HEK293 (cell line): ENCODE measurements at regions not wholly inside any gene's neighbourhood (a gene's known extent, or its start where the extent isn't known, plus 50 kb on each side); places are given as distances from the start of the nearest gene placed in this dataset.

Experiments
- KLF8 ChIP-seq: fragments of 450-650 bp; formaldehyde crosslinking; IDR thresholded peaks from 2 replicates; pipeline ENCODE4 v1.5.1; 2016; ENCODE audit warnings: missing biosample characterization, missing genetic modification characterization
- RBAK ChIP-seq: fragments of 450-650 bp; formaldehyde crosslinking; IDR thresholded peaks from 2 replicates; pipeline ENCODE4 v1.5.1; 2016; ENCODE audit warnings: missing biosample characterization, missing genetic modification characterization
- SALL2 ChIP-seq: fragments of 450-650 bp; formaldehyde crosslinking; IDR thresholded peaks from 2 replicates; pipeline ENCODE4 v1.5.0; 2017; ENCODE audit warnings: missing biosample characterization, mild to moderate bottlenecking, missing genetic modification characterization, borderline replicate concordance
- ZNF837 ChIP-seq: fragments of 450-650 bp; formaldehyde crosslinking; IDR thresholded peaks from 2 replicates; pipeline ENCODE4 v1.5.1; 2016; ENCODE audit warnings: missing biosample characterization, missing genetic modification characterization
- TF ChIP-seq, protein P1 (sequence below): fragments of 450-650 bp; formaldehyde crosslinking; IDR thresholded peaks from 2 replicates; pipeline ENCODE4 v1.5.1; 2016; ENCODE audit warnings: missing biosample characterization, missing genetic modification characterization
- TF ChIP-seq, protein P2 (sequence below): fragments of 450-650 bp; formaldehyde crosslinking; IDR thresholded peaks from 2 replicates; pipeline ENCODE4 v1.5.1; 2017; ENCODE audit warnings: missing biosample characterization, missing genetic modification characterization

DNA sequence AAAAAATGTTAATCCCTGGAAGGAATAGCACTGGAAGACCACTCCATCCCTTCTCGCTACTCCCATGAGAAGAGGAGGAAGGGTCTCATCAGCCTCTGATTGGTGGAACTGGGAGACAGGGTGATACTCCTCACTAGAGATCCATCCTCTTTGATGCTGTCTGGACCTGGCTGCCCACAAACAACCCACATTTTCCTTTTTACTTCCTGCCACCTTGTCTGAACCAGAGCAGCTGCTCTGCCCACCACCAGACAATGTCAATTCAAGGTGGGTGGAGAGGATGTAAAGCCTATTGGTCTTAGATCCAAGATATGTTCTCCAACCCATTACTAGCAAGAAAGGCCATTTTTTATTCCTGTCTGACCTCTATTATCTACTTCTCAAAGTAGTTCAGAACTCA lies 246.9 kb upstream of the TANK start:
- TF ChIP-seq, protein P1, sequence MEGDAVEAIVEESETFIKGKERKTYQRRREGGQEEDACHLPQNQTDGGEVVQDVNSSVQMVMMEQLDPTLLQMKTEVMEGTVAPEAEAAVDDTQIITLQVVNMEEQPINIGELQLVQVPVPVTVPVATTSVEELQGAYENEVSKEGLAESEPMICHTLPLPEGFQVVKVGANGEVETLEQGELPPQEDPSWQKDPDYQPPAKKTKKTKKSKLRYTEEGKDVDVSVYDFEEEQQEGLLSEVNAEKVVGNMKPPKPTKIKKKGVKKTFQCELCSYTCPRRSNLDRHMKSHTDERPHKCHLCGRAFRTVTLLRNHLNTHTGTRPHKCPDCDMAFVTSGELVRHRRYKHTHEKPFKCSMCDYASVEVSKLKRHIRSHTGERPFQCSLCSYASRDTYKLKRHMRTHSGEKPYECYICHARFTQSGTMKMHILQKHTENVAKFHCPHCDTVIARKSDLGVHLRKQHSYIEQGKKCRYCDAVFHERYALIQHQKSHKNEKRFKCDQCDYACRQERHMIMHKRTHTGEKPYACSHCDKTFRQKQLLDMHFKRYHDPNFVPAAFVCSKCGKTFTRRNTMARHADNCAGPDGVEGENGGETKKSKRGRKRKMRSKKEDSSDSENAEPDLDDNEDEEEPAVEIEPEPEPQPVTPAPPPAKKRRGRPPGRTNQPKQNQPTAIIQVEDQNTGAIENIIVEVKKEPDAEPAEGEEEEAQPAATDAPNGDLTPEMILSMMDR (tag by site-specific recombination) = no peak
- TF ChIP-seq ZNF837 (tag by site-specific recombination) (no peak), RBAK (tag by site-specific recombination) (no peak), SALL2 (tag by site-specific recombination) (no peak), KLF8 (no peak)
- TF ChIP-seq, protein P2, sequence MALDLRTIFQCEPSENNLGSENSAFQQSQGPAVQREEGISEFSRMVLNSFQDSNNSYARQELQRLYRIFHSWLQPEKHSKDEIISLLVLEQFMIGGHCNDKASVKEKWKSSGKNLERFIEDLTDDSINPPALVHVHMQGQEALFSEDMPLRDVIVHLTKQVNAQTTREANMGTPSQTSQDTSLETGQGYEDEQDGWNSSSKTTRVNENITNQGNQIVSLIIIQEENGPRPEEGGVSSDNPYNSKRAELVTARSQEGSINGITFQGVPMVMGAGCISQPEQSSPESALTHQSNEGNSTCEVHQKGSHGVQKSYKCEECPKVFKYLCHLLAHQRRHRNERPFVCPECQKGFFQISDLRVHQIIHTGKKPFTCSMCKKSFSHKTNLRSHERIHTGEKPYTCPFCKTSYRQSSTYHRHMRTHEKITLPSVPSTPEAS (tag by site-specific recombination) = no peak
